K562 (cell line): ENCODE measurements at regions not wholly inside any gene's neighbourhood (a gene's known extent, or its start where the extent isn't known, plus 50 kb on each side); places are given as distances from the start of the nearest gene placed in this dataset.

ENCODE experiments used
- CBX3 ChIP-seq, 2 experiments: IDR thresholded peaks; 1 replicate in 1 of 2; 2 replicates in 1 of 2; pipeline ENCODE4 v1.6.1; 2012; ENCODE audit warnings: inconsistent platforms in 2 of 2, low read length in 2 of 2, borderline replicate concordance in 1 of 2, control low read depth in 1 of 2
- HIVEP1 ChIP-seq: fragments of 250-450 bp; sonication (Bioruptor Pico); IDR thresholded peaks from 2 replicates; pipeline ENCODE4 v1.4.0; 2020; ENCODE audit warnings: mild to moderate bottlenecking
- JUNB ChIP-seq: fragments of 450-650 bp; formaldehyde crosslinking; conservative IDR thresholded peaks from 2 replicates; pipeline ENCODE4 v1.4.0; 2020; ENCODE audit warnings: mild to moderate bottlenecking
- POLR2A ChIP-seq: fragments of 450-650 bp; conservative IDR thresholded peaks from 2 replicates; pipeline ENCODE4 v1.6.1; 2016
- ZBTB1 ChIP-seq: sonication (generic); formaldehyde crosslinking; IDR thresholded peaks from 2 replicates; pipeline ENCODE4 v1.8.1; 2023; ENCODE audit warnings: missing genetic modification reagents, low read depth, mild to moderate bottlenecking, borderline replicate concordance
- ZC3H4 ChIP-seq: sonication (generic); formaldehyde crosslinking; IDR thresholded peaks from 2 replicates; pipeline ENCODE4 v1.9.0; 2021; ENCODE audit warnings: missing genetic modification reagents, borderline replicate concordance
- TF ChIP-seq, protein P1 (sequence below), 3 experiments: IDR thresholded peaks in 2 of 3; conservative IDR thresholded peaks in 1 of 3; 2 replicates each; pipeline ENCODE4 v1.5.1; 2011 to 2012; ENCODE audit warnings: low read length in 3 of 3, mild to moderate bottlenecking in 3 of 3, control low read depth in 2 of 3, improper control_type of control experiment in 1 of 3, inconsistent platforms in 1 of 3, low read depth in 1 of 3, mixed read lengths in 1 of 3, moderate library complexity in 1 of 3; ENCODE audit not compliant: insufficient read depth in 2 of 3
- TF ChIP-seq, protein P2 (sequence below): fragments of 450-650 bp; IDR thresholded peaks from 2 replicates; pipeline ENCODE4 v1.6.1; 2016; ENCODE audit warnings: mild to moderate bottlenecking, moderate library complexity
- TF ChIP-seq, protein P3 (sequence below), 2 experiments: fragments of 200-800 bp in 1 of 2; sonication (Bioruptor generic) in 1 of 2; sonication (generic) in 1 of 2; formaldehyde crosslinking in 1 of 2; IDR thresholded peaks in 1 of 2; conservative IDR thresholded peaks in 1 of 2; 2 replicates each; pipeline versions ENCODE4 v1.5.0 to v1.6.1; 2016 to 2020; ENCODE audit warnings: missing compliant biosample characterization in 1 of 2, missing genetic modification characterization in 1 of 2, missing genetic modification reagents in 1 of 2

DNA sequence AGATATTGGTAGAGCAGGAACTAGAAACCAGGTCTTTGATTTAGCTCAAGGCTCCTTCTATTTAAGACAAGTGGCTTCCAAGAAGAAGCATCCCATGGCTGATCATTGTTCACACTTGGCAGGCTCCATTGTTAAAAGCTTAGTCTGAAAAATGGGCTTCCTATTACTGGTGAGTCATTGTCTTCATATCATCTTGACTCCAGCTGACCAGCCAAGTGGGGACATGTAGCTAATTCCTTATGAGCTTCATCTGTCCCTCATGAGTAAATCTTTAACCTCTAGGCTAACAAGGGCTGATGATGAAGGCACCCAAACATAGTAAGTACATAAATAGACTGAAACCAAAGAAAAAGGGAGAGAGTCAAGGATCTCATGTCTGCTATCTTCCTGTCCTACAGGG, 530.3 kb upstream of the KLF4 start:
- TF ChIP-seq, protein P1, sequence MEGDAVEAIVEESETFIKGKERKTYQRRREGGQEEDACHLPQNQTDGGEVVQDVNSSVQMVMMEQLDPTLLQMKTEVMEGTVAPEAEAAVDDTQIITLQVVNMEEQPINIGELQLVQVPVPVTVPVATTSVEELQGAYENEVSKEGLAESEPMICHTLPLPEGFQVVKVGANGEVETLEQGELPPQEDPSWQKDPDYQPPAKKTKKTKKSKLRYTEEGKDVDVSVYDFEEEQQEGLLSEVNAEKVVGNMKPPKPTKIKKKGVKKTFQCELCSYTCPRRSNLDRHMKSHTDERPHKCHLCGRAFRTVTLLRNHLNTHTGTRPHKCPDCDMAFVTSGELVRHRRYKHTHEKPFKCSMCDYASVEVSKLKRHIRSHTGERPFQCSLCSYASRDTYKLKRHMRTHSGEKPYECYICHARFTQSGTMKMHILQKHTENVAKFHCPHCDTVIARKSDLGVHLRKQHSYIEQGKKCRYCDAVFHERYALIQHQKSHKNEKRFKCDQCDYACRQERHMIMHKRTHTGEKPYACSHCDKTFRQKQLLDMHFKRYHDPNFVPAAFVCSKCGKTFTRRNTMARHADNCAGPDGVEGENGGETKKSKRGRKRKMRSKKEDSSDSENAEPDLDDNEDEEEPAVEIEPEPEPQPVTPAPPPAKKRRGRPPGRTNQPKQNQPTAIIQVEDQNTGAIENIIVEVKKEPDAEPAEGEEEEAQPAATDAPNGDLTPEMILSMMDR (IDR thresholded peaks at IDR 0.05 in 2 of 3, conservative IDR thresholded peaks at IDR 0.05 in 1 of 3; ENCODE audit: insufficient read depth in 2 of 3, low read depth in 1 of 3, low read length in 3 of 3) = no peak
- TF ChIP-seq JUNB (no peak), POLR2A (no peak), HIVEP1 (no peak), CBX3 (IDR thresholded peaks at IDR 0.05; ENCODE audit: borderline replicate concordance in 1 of 2, low read length in 2 of 2) (no peak), ZBTB1 (no peak), ZC3H4 (CRISPR knock-in tag) (no peak)
- TF ChIP-seq, protein P2, sequence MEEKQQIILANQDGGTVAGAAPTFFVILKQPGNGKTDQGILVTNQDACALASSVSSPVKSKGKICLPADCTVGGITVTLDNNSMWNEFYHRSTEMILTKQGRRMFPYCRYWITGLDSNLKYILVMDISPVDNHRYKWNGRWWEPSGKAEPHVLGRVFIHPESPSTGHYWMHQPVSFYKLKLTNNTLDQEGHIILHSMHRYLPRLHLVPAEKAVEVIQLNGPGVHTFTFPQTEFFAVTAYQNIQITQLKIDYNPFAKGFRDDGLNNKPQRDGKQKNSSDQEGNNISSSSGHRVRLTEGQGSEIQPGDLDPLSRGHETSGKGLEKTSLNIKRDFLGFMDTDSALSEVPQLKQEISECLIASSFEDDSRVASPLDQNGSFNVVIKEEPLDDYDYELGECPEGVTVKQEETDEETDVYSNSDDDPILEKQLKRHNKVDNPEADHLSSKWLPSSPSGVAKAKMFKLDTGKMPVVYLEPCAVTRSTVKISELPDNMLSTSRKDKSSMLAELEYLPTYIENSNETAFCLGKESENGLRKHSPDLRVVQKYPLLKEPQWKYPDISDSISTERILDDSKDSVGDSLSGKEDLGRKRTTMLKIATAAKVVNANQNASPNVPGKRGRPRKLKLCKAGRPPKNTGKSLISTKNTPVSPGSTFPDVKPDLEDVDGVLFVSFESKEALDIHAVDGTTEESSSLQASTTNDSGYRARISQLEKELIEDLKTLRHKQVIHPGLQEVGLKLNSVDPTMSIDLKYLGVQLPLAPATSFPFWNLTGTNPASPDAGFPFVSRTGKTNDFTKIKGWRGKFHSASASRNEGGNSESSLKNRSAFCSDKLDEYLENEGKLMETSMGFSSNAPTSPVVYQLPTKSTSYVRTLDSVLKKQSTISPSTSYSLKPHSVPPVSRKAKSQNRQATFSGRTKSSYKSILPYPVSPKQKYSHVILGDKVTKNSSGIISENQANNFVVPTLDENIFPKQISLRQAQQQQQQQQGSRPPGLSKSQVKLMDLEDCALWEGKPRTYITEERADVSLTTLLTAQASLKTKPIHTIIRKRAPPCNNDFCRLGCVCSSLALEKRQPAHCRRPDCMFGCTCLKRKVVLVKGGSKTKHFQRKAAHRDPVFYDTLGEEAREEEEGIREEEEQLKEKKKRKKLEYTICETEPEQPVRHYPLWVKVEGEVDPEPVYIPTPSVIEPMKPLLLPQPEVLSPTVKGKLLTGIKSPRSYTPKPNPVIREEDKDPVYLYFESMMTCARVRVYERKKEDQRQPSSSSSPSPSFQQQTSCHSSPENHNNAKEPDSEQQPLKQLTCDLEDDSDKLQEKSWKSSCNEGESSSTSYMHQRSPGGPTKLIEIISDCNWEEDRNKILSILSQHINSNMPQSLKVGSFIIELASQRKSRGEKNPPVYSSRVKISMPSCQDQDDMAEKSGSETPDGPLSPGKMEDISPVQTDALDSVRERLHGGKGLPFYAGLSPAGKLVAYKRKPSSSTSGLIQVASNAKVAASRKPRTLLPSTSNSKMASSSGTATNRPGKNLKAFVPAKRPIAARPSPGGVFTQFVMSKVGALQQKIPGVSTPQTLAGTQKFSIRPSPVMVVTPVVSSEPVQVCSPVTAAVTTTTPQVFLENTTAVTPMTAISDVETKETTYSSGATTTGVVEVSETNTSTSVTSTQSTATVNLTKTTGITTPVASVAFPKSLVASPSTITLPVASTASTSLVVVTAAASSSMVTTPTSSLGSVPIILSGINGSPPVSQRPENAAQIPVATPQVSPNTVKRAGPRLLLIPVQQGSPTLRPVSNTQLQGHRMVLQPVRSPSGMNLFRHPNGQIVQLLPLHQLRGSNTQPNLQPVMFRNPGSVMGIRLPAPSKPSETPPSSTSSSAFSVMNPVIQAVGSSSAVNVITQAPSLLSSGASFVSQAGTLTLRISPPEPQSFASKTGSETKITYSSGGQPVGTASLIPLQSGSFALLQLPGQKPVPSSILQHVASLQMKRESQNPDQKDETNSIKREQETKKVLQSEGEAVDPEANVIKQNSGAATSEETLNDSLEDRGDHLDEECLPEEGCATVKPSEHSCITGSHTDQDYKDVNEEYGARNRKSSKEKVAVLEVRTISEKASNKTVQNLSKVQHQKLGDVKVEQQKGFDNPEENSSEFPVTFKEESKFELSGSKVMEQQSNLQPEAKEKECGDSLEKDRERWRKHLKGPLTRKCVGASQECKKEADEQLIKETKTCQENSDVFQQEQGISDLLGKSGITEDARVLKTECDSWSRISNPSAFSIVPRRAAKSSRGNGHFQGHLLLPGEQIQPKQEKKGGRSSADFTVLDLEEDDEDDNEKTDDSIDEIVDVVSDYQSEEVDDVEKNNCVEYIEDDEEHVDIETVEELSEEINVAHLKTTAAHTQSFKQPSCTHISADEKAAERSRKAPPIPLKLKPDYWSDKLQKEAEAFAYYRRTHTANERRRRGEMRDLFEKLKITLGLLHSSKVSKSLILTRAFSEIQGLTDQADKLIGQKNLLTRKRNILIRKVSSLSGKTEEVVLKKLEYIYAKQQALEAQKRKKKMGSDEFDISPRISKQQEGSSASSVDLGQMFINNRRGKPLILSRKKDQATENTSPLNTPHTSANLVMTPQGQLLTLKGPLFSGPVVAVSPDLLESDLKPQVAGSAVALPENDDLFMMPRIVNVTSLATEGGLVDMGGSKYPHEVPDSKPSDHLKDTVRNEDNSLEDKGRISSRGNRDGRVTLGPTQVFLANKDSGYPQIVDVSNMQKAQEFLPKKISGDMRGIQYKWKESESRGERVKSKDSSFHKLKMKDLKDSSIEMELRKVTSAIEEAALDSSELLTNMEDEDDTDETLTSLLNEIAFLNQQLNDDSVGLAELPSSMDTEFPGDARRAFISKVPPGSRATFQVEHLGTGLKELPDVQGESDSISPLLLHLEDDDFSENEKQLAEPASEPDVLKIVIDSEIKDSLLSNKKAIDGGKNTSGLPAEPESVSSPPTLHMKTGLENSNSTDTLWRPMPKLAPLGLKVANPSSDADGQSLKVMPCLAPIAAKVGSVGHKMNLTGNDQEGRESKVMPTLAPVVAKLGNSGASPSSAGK = no peak
- TF ChIP-seq, protein P3, sequence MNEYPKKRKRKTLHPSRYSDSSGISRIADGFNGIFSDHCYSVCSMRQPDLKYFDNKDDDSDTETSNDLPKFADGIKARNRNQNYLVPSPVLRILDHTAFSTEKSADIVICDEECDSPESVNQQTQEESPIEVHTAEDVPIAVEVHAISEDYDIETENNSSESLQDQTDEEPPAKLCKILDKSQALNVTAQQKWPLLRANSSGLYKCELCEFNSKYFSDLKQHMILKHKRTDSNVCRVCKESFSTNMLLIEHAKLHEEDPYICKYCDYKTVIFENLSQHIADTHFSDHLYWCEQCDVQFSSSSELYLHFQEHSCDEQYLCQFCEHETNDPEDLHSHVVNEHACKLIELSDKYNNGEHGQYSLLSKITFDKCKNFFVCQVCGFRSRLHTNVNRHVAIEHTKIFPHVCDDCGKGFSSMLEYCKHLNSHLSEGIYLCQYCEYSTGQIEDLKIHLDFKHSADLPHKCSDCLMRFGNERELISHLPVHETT (CRISPR knock-in tag; conservative IDR thresholded peaks at IDR 0.05 in 1 of 2, IDR thresholded peaks at IDR 0.05 in 1 of 2) = no peak
